H1 (cell line): ENCODE measurements at regions not wholly inside any gene's neighbourhood (a gene's known extent, or its start where the extent isn't known, plus 50 kb on each side); places are given as distances from the start of the nearest gene placed in this dataset.

Source experiments
- ATF3 ChIP-seq: IDR thresholded peaks from 2 replicates; pipeline ENCODE4 v1.6.1; 2011; ENCODE audit warnings: low read depth, mild to moderate bottlenecking, low read length; ENCODE audit not compliant: insufficient read depth
- CTCF ChIP-seq, 3 experiments: IDR thresholded peaks; 1 replicate in 2 of 3; 2 replicates in 1 of 3; pipeline versions ENCODE4 v1.5.1 to v1.6.1; 2011; ENCODE audit warnings: low read length in 3 of 3, mild to moderate bottlenecking in 3 of 3, inconsistent platforms in 2 of 3, low read depth in 1 of 3, moderate library complexity in 1 of 3; ENCODE audit not compliant: insufficient read depth in 1 of 3; ENCODE audit errors: control extremely low read depth in 1 of 3
- KDM1A ChIP-seq: fragments of 200-600, 300-600 bp; sonication (generic); IDR thresholded peaks from 2 replicates; pipeline ENCODE4 v1.7.1; 2016; ENCODE audit warnings: mild to moderate bottlenecking, low read length, borderline replicate concordance
- MAFK ChIP-seq: IDR thresholded peaks from 2 replicates; pipeline ENCODE4 v1.6.1; 2012; ENCODE audit warnings: low read depth, mild to moderate bottlenecking, improper control_type of control experiment, low read length
- POLR2A ChIP-seq, 2 experiments: IDR thresholded peaks; 1 replicate in 1 of 2; 2 replicates in 1 of 2; pipeline ENCODE4 v1.6.1; 2011; ENCODE audit warnings: low read depth in 2 of 2, low read length in 2 of 2, mild to moderate bottlenecking in 2 of 2; ENCODE audit errors: control extremely low read depth in 1 of 2
- POLR2AphosphoS5 ChIP-seq: IDR thresholded peaks from 2 replicates; pipeline ENCODE4 v1.6.1; 2011; ENCODE audit warnings: low read depth, low read length
- SIN3A ChIP-seq, 2 experiments: IDR thresholded peaks in 1 of 2; conservative IDR thresholded peaks in 1 of 2; 2 replicates each; pipeline ENCODE4 v1.6.1; 2011 to 2012; ENCODE audit warnings: low read length in 2 of 2, improper control_type of control experiment in 1 of 2, low read depth in 1 of 2, mild to moderate bottlenecking in 1 of 2
- ZNF274 ChIP-seq: IDR thresholded peaks from 2 replicates; pipeline ENCODE4 v1.7.0; 2012; ENCODE audit warnings: low read length, borderline replicate concordance; ENCODE audit errors: extremely low read depth
- TF ChIP-seq, protein P1 (sequence below): IDR thresholded peaks from 2 replicates; pipeline ENCODE4 v1.6.1; 2011; ENCODE audit warnings: low read length, improper control_type of control experiment

GRCh38 chrX:79719568-79720231 lies 294.9 kb upstream of the TBX22 start:
- TF ChIP-seq ATF3 (no peak), KDM1A (no peak), CTCF (IDR thresholded peaks at IDR 0.05; ENCODE audit: control extremely low read depth in 1 of 3, insufficient read depth in 1 of 3, low read depth in 1 of 3, low read length in 3 of 3) (no peak), POLR2A (IDR thresholded peaks at IDR 0.05; ENCODE audit: control extremely low read depth in 1 of 2, low read depth in 2 of 2, low read length in 2 of 2) (no peak), ZNF274 (no peak), POLR2AphosphoS5 (no peak), SIN3A (conservative IDR thresholded peaks at IDR 0.05 in 1 of 2, IDR thresholded peaks at IDR 0.05 in 1 of 2; ENCODE audit: low read depth in 1 of 2, low read length in 2 of 2) (no peak), MAFK (no peak)
- TF ChIP-seq, protein P1, sequence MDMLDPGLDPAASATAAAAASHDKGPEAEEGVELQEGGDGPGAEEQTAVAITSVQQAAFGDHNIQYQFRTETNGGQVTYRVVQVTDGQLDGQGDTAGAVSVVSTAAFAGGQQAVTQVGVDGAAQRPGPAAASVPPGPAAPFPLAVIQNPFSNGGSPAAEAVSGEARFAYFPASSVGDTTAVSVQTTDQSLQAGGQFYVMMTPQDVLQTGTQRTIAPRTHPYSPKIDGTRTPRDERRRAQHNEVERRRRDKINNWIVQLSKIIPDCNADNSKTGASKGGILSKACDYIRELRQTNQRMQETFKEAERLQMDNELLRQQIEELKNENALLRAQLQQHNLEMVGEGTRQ: no peak
